H1 (cell line): ENCODE measurements at regions not wholly inside any gene's neighbourhood (a gene's known extent, or its start where the extent isn't known, plus 50 kb on each side); places are given as distances from the start of the nearest gene placed in this dataset.
"Not testable (repeated sequence)": the region's sequence is repeated elsewhere in the genome, so short reads cannot be mapped to it uniquely, and the experiment has no call there.

Experiments
- CTCF ChIA-PET: fragments of 300-600 bp; sonication (Branson Sonifier 250); formaldehyde crosslinking; loops from one replicate; lab custom pipeline; 2021; ENCODE audit not compliant: partially characterized antibody; lab: Charles Lee
- POLR2A ChIA-PET: fragments of 300-600 bp; sonication (Branson Sonifier 250); formaldehyde crosslinking; loops from one replicate; lab custom pipeline; 2021; ENCODE audit warnings: inconsistent platforms; ENCODE audit not compliant: partially characterized antibody; lab: Charles Lee
- DNase-seq, 2 experiments: peaks; one replicate each; pipeline versions ENCODE4 v3.0.0 to v3.0.0-alpha.2; 2010 to 2022; ENCODE audit warnings: low spot score in 2 of 2, low read depth in 1 of 2, mixed read lengths in 1 of 2
- FAIRE-seq: peaks from 2 replicates; lab custom pipeline; 2011; peaks lifted over from hg19 to GRCh38; lab: Jason Lieb, UNC
- H2AFZ ChIP-seq: 2 replicates; pipeline ENCODE4 v1.8.1; 2012; ENCODE audit warnings: low read length, inconsistent platforms
- H2AK5ac ChIP-seq: 2 replicates; pipeline ENCODE4 v1.6.1; 2013; ENCODE audit warnings: low read depth, low read length
- H2BK120ac ChIP-seq: replicated peaks from 2 replicates; pipeline ENCODE3; 2013; ENCODE audit warnings: low read depth, low read length, inconsistent platforms
- H2BK12ac ChIP-seq: 2 replicates; pipeline ENCODE4 v1.6.1; 2013; ENCODE audit warnings: low read depth, low read length
- H2BK15ac ChIP-seq: 2 replicates; pipeline ENCODE4 v1.6.1; 2013; ENCODE audit warnings: low read length
- H2BK20ac ChIP-seq: 2 replicates; pipeline ENCODE4 v1.6.1; 2013; ENCODE audit warnings: low read length
- H2BK5ac ChIP-seq: 2 replicates; pipeline ENCODE4 v1.6.1; 2013; ENCODE audit warnings: low read depth, low read length
- H3K14ac ChIP-seq: 2 replicates; pipeline ENCODE4 v1.6.1; 2013; ENCODE audit warnings: inconsistent platforms; ENCODE audit not compliant: insufficient read length
- H3K18ac ChIP-seq: 2 replicates; pipeline ENCODE4 v1.6.1; 2013; ENCODE audit warnings: low read length; ENCODE audit errors: extremely low read depth
- H3K23ac ChIP-seq: 2 replicates; pipeline ENCODE4 v1.6.1; 2013; ENCODE audit warnings: inconsistent platforms; ENCODE audit not compliant: insufficient read length
- H3K23me2 ChIP-seq: 2 replicates; pipeline ENCODE4 v1.6.1; 2013; ENCODE audit warnings: low read depth, low read length
- H3K27ac ChIP-seq: 2 replicates; pipeline ENCODE4 v1.6.1; 2011; ENCODE audit warnings: low read depth, low read length, inconsistent platforms
- H3K27me3 ChIP-seq, 4 experiments: replicated peaks in 1 of 4; 1 replicate in 1 of 4; 2 replicates in 3 of 4; pipeline versions ENCODE4 v1.6.1 to v1.8.1; 2011 to 2013; ENCODE audit warnings: low read length in 3 of 4, mild to moderate bottlenecking in 3 of 4, inconsistent platforms in 2 of 4, mixed read lengths in 2 of 4, moderate library complexity in 1 of 4; ENCODE audit not compliant: control insufficient read depth in 3 of 4, insufficient read depth in 3 of 4; ENCODE audit errors: extremely low read depth in 1 of 4
- H3K36me3 ChIP-seq, 4 experiments: 2 replicates each; pipeline versions ENCODE4 v1.6.1 to v1.8.1; 2011 to 2013; ENCODE audit warnings: mild to moderate bottlenecking in 4 of 4, low read length in 3 of 4, moderate library complexity in 2 of 4, control low read depth in 1 of 4, inconsistent platforms in 1 of 4; ENCODE audit not compliant: insufficient read depth in 4 of 4, control insufficient read depth in 2 of 4
- H3K4ac ChIP-seq: replicated peaks from 2 replicates; pipeline ENCODE3; 2013; ENCODE audit warnings: low read length, low read depth, mixed read lengths, inconsistent platforms; ENCODE audit not compliant: insufficient read length
- H3K4me1 ChIP-seq, 4 experiments: replicated peaks in 1 of 4; 1 replicate in 1 of 4; 2 replicates in 3 of 4; pipeline versions ENCODE4 v1.6.1 to v1.8.1; 2011 to 2013; ENCODE audit warnings: low read length in 3 of 4, inconsistent platforms in 2 of 4, mixed read lengths in 1 of 4; ENCODE audit not compliant: insufficient read depth in 4 of 4, control insufficient read depth in 3 of 4
- H3K4me2 ChIP-seq, 2 experiments: 2 replicates each; pipeline versions ENCODE4 v1.6.1 to v1.8.1; 2011 to 2013; ENCODE audit warnings: low read depth in 2 of 2, low read length in 2 of 2, control low read depth in 1 of 2, inconsistent platforms in 1 of 2, mild to moderate bottlenecking in 1 of 2; ENCODE audit not compliant: insufficient read depth in 1 of 2
- H3K4me3 ChIP-seq, 4 experiments: fragments of 200-600, 300-600 bp in 1 of 4; sonication (generic), shearing (Covaris generic), sonication (Bioruptor Twin) in 1 of 4; 2 replicates each; pipeline versions ENCODE4 v1.5.1 to v1.8.1; 2011 to 2016; ENCODE audit warnings: low read length in 4 of 4, low read depth in 3 of 4, control low read depth in 2 of 4, inconsistent platforms in 2 of 4, mild to moderate bottlenecking in 2 of 4, mixed read lengths in 1 of 4, moderate library complexity in 1 of 4; ENCODE audit not compliant: insufficient read depth in 2 of 4; ENCODE audit errors: extremely low read depth in 1 of 4
- H3K56ac ChIP-seq: replicated peaks from 2 replicates; pipeline ENCODE3; 2013; ENCODE audit warnings: low read depth, mild to moderate bottlenecking, mixed read lengths, low read length, inconsistent platforms; ENCODE audit not compliant: insufficient read length
- H3K79me1 ChIP-seq: 2 replicates; pipeline ENCODE4 v1.6.1; 2013; ENCODE audit warnings: low read depth, low read length, control low read depth
- H3K79me2 ChIP-seq, 2 experiments: 2 replicates each; pipeline versions ENCODE4 v1.6.1 to v1.8.1; 2012 to 2013; ENCODE audit warnings: low read length in 2 of 2, mild to moderate bottlenecking in 2 of 2, inconsistent platforms in 1 of 2; ENCODE audit not compliant: insufficient read depth in 2 of 2, control insufficient read depth in 1 of 2
- H3K9ac ChIP-seq, 4 experiments: replicated peaks in 1 of 4; 1 replicate in 1 of 4; 2 replicates in 3 of 4; pipeline versions ENCODE4 v1.6.1 to v1.8.1; 2011 to 2013; ENCODE audit warnings: low read depth in 3 of 4, low read length in 3 of 4, control low read depth in 2 of 4, mild to moderate bottlenecking in 2 of 4, moderate library complexity in 2 of 4, inconsistent platforms in 1 of 4; ENCODE audit errors: extremely low read depth in 1 of 4
- H3K9me3 ChIP-seq, 2 experiments: 2 replicates each; pipeline versions ENCODE4 v1.6.1 to v1.8.1; 2012 to 2013; ENCODE audit warnings: mild to moderate bottlenecking in 2 of 2, moderate library complexity in 2 of 2, control low read depth in 1 of 2, inconsistent platforms in 1 of 2, low read depth in 1 of 2, low read length in 1 of 2, mixed read lengths in 1 of 2; ENCODE audit not compliant: insufficient read depth in 2 of 2
- H4K20me1 ChIP-seq, 2 experiments: replicated peaks in 1 of 2; 2 replicates each; pipeline versions ENCODE3 to v1.8.1; 2011 to 2013; ENCODE audit warnings: inconsistent platforms in 2 of 2, low read length in 2 of 2, mild to moderate bottlenecking in 1 of 2; ENCODE audit not compliant: insufficient read depth in 2 of 2, control insufficient read depth in 1 of 2
- H4K5ac ChIP-seq: 2 replicates; pipeline ENCODE4 v1.6.1; 2013; ENCODE audit warnings: low read length, low read depth, mixed read lengths, inconsistent platforms; ENCODE audit not compliant: insufficient read length
- H4K8ac ChIP-seq: 2 replicates; pipeline ENCODE4 v1.8.0; 2013; ENCODE audit warnings: mild to moderate bottlenecking, moderate library complexity, low read length, inconsistent platforms; ENCODE audit not compliant: insufficient read depth; ENCODE audit errors: extremely low read depth
- H4K91ac ChIP-seq: replicated peaks from 2 replicates; pipeline ENCODE3; 2013; ENCODE audit warnings: low read length, mixed read lengths, inconsistent platforms; ENCODE audit not compliant: insufficient read length
- WGBS, 2 experiments: shearing (Covaris generic) in 1 of 2; methylation state at CpG; one replicate each; pipeline versions ENCODE4 v1.1.6 to v1.1.7; 2013 to 2015; ENCODE audit warnings: low lambda C conversion rate in 2 of 2, mixed read lengths in 2 of 2, inconsistent platforms in 1 of 2, low coverage in 1 of 2, missing lambda C conversion rate in 1 of 2; ENCODE audit not compliant: insufficient replicate concordance in 2 of 2, insufficient coverage in 1 of 2, insufficient read length in 1 of 2; ENCODE audit errors: extremely low coverage in 1 of 2, missing lambda C conversion rate in 1 of 2; 5-methylcytosine and 5-hydroxymethylcytosine counted together
- TF ChIP-seq, protein P1 (sequence below): IDR thresholded peaks from 2 replicates; pipeline ENCODE4 v1.6.1; 2012; ENCODE audit warnings: inconsistent platforms

DNA sequence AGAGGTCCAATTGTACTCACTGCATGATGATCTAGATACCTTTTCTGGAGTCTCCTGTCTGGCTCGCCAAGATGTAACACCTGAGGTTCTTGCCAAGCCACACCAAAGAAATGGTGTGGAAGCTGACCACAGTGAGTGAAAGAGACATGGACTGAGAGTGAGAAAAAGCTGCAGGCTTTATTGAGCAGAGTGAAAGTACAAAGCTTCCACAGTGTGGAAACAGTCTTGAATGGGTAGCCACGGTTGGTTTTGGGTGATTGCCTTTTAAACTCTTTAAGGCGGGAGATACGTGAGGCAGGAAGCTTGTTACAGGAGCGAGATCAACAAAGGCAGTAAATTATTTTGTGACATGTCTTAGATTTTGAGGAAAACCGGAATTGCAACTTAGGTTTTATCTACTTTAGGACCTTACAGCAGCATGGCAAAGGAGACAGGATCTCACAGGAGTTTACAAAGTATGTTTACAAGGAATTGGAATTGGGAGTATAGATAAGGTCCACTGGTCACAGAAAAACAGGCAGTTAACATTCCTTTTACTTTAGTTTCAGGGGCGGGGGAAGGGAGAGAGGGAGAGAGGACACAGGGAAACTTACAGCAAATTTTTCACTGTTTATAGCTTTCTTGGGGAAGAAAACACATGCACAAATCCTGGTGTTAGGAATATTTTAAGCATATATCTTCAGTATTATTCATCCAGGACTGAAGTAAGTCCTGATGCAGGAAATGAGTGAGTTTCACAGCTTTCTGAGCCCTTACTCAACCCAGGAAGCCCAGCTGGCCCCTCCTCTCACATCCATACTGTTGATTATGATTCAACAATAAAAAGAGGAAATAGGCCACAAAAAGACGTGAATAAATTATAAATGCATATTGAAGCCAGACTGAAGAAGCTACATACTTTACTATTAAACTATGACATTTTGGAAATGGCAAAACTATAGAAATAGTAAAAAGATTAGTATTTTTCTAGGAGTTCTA is 257.6 kb upstream of the MBL2 start:
- Histone ChIP-seq H2AK5ac (peak overlapping the region; percentile 98), H2BK5ac (peak overlapping the region; percentile 94), H2BK20ac (peak overlapping the region; percentile 96; the same call in 1 of the 2 replicates), H2BK120ac (peak overlapping the region; percentile 97), H2BK15ac (peak overlapping the region; percentile 53; the same call in 1 of the 2 replicates), H2AFZ (peak overlapping the region; percentile 68), H3K4ac (peak overlapping the region; percentile 44), H3K18ac (peak overlapping the region; percentile 65), H2BK12ac (peak overlapping the region; percentile 98), H4K91ac (peak overlapping the region; percentile 91)
- not testable (repeated sequence) for H3K56ac ChIP-seq, H4K8ac ChIP-seq, H3K79me2 ChIP-seq, H3K9ac ChIP-seq, H3K27me3 ChIP-seq, H4K5ac ChIP-seq, H3K27ac ChIP-seq, H3K23ac ChIP-seq, H3K4me2 ChIP-seq, DNase-seq, H4K20me1 ChIP-seq, H3K79me1 ChIP-seq, H3K4me1 ChIP-seq, H3K4me3 ChIP-seq, FAIRE-seq, H3K36me3 ChIP-seq, H3K23me2 ChIP-seq, H3K9me3 ChIP-seq, H3K14ac ChIP-seq
- ChIA-PET CTCF (interaction anchor here (1.3 kb wide), 1 partner anchor 65 kb away, joined by 5 read pairs; no protein-coding TSS in a partner anchor), POLR2A (interaction anchor here (1.0 kb wide), 1 partner anchor 18 kb away, joined by 3 read pairs; no protein-coding TSS in a partner anchor)
- WGBS, 2 experiments = 85% methylated on average over 8 of the region's 8 CpGs; no CpG with 5 or more reads in 1 of the 2 experiments
- TF ChIP-seq, protein P1, sequence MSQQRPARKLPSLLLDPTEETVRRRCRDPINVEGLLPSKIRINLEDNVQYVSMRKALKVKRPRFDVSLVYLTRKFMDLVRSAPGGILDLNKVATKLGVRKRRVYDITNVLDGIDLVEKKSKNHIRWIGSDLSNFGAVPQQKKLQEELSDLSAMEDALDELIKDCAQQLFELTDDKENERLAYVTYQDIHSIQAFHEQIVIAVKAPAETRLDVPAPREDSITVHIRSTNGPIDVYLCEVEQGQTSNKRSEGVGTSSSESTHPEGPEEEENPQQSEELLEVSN = peak; percentile 40; the same call in 1 of the 2 replicates
